ENCODE measurements at regions not wholly inside any gene's neighbourhood (a gene's known extent, or its start where the extent isn't known, plus 50 kb on each side); places are given as distances from the start of the nearest gene placed in this dataset.

DNA sequence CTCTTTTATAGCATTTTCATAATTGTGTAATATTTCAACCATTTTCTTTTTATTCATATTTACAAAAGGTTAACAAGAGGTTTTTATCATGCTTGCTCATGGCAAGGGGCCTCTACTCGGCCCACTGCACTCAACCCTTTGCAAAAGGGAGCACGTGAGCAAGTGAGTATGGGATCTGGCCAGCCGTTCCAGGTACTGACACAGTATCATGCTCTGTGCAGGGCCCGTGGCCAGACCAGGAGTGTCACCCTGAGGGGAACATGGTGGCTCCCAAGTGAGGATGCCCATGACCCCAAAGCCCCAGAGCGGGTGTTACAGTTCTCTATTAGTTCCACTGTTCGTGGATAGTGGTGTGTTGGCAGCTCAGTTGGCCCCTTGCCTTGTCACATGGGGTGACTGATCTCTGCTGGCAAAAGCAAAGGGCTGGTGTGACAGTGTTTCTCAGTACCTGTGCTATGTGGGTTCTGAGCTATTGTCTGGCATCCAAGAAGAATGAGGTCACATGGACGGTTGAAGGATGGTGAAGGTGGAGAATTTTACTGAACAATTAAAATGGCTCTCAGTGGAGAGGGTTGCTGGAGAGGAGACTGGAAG, 777.2 kb upstream of the ADAMTS5 start:
- no peak for DNase-seq

DNA sequence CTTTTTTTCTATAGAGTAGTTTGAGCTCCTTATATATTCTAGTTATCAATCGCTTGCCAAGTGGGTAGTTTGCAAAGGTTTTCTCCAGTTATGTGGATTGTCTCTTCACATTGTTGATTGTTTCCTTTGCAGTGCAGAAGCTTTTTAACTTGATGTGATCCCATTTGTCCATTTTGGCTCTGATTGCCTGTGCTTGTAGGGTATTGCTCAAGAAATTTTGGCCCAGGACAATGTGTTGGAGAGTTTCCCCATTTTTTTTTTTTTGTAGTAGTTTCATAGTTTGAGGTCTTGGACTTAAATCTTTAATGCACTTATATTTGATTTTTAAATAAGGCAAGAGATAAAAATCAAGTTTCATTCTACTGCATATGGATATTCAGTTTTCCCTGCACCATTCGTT, 774.8 kb upstream of the ADAMTS5 start:
- DNase-seq: no peak

DNA sequence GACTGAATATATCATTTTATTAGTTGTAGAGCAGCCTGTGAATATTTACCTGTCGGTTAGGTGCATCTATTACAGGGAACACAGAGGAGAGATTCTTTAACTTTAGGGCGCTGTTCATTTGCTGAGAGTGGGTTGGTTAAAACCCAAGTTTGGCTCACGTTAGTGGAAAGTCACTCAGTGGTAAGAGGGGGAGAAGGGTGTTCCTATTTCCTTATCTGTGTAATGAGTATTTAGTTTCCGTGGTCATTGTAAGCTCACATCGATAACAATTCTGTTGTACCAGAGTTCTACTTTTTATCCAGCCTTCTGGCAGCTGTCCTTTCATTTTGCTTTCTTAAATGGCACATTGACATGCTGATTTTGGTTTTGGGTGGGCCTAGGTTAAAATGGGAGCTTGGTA, 773.2 kb upstream of the ADAMTS5 start:
- no peak for DNase-seq

DNA sequence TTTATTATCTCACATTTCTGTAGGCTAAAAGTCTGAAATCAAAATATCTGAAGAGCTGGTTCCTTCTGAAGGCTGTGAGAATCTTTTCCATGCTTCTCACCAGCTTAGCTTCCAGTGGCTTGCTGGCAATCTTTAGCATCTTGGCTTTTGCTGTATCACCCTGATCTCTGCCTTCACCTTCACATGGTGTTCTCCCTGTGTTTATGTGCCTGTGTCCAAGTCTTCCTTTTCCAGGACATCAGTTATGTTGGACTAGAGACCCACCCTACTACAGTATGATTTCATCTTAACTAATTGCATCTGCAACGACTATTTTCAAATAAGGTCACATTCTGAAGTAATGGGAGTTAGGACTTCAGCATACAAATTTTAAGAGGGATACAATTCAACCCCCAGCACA, 772.3 kb upstream of the ADAMTS5 start:
- no peak for DNase-seq

DNA sequence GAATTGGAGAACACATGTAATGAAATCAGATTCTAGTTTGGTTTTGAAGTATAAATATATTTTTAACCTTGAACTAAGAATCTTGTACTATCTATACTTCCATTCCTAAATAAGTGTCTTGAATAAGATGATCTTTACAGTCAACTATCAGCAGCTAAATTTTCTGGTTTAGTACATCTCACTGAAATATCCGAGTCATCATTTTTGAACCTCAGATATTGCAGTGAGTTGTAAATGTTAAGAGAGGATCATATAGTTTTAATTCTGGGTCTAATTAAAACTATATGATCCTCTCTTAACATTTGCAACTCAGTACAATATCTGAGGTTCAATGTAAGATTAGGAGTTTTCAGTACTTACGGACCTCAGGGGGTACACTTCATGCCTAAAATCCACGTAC, 768.8 kb upstream of the ADAMTS5 start:
- no peak for DNase-seq

DNA sequence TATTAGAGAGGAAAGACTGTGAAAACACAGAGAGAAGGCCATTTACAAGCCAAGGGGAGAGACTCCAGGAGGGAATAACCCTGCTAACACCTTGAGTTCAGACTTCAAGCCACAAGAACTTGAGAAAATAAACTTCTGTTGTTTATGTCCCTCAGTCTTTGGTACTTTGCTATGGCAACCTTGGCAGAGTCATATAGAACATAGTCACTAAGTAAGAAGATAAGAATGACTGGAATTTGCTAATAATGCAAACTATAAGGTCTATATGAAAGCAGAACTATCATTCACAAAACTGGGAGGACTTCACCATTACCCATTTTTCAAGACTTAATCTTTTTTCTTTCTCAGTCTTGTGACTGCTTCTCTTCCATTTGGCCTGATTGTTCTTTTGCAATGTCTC, 767.3 kb upstream of the ADAMTS5 start:
- DNase-seq: no peak

DNA sequence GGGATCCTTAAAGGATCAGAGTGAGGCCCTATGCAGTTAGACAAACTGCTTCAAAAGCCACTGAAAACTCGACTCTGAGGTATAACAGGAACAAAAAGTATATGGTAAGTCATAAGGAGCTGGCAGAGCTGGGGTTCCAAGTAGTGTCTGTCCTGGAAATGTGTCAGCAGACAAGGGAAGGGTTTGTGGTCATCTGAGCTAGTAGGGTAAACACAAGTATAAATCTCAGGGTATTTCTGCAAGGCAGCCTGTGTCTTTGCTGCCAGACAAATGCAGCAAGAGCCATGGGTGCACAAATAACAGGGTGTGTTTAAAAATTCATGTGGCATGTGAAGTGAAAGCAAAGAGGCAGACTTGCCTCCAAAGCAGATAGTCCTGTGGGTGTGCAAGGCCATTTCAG, 759.0 kb upstream of the ADAMTS5 start:
- DNase-seq: no peak

DNA sequence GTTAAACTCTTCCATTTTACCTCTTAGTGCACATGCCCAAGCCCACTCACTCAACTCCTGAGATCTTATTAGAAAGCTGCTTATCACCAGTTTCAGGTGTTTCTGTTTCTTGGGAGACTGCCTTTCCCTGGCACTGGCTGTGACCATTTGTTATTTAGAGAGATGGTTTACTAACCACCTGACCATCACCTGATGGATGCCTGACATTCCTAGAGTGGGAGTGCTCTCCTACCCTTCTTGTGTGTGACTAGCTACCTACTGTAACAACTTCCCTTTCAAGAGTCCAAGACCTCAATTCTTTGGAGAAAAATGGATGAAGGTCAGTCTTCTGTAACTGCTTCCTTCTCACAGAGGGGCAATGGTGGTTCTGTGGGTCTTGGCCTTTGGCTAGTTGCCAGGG, 755.2 kb upstream of the ADAMTS5 start:
- no peak for DNase-seq

DNA sequence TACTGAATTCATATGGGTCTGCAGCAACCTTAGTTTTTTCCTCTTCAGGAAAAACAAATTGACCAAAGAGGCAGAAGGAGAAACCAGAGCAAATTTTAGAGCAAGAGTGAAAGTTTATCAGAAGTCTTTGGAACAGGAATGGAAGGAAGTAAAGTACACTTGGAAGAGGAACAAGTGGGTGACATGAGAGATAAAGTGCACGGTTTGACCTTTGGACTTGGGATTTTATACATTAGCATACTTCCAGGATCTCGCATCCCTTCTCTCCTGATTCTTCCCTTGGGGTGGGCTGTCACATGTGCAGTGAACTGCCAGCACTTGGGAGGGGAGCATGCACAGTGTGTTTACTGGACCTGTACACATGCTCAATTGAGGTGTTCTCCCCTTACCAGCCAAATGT, 754.8 kb upstream of the ADAMTS5 start:
- no peak for DNase-seq

DNA sequence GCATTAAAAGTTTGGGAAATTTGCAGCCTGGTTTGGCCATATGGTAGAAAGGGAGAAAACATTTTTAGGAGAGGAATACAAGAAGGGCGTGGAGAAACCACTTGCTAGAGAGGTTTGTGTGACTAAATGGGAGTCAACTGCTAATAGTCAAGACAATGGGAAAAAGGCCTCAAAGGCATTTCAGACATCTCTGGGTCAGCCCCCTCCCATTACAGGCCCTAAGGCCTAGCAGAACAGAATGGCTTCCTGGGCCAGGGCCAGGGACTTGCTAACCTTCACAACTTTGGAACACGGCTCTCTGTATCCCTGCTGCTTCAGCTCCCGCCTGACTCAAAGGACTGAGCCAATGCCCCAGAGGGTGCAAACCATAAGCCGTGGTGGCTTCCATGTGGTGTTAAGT, 752.3 kb upstream of the ADAMTS5 start:
- DNase-seq: no peak

DNA sequence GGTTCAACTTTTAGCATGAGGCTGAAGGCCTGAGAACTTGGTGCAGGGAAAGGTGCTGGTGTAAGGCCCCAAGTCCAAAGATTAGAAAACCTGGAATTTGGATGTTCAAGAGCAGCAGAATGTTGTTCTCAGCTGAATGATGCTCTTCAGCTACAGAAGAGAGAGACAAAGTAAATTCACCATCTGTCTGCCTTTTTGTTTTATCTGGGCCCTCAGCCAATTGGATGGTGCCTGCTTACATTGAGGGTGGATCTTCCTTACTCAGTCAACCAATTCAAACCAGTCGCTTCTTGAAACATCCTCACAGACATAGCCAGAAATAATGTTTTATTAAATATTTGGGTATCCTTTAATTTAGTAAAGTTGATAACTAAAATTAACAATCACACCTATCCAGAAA, 748.2 kb upstream of the ADAMTS5 start:
- DNase-seq: peak in 1 of 14 donors; percentile 41

DNA sequence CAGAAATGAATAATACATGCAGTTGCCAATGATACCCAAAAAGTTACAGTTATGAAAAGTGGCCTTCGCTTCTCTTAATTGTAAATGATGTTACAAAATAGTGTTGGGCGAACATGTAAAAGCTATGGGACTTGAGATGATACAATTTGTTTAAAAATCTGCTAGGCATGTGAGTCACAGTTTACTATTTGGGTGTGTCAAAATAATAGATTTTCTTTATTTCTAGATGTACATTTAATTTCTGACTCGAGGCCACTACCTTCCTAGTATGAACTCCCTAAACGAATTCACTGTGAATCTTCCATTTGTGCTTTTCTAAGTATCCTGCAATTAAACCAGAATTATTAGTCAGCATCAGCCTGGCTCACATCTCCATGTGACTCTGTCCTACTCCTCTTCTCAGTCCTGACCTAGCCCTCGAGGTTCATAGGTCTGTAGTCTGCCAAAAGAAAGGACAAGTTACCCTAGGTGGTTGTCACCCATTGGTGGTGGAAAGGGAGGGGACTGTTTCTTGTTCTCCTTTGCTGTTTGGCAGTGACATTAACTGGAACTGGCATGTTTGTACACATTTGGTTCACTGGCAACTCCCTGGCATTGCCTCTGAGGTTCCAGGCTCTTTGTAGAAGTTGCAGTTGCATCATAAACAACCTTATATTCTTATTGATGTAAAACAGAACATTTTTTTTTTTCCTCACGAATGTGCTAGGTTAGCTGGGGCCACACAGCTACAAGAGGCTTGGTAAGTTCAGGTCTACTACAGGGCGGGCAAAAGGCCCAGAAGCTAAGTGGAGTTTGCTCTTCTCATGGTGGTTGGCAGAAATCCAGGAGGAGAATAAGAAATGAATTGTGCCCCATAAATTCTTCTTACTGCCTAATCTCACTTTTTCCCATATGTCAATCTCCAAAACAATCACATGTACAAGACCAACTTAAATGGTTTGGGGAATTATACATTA, 746.5 kb upstream of the ADAMTS5 start:
- no peak for DNase-seq

DNA sequence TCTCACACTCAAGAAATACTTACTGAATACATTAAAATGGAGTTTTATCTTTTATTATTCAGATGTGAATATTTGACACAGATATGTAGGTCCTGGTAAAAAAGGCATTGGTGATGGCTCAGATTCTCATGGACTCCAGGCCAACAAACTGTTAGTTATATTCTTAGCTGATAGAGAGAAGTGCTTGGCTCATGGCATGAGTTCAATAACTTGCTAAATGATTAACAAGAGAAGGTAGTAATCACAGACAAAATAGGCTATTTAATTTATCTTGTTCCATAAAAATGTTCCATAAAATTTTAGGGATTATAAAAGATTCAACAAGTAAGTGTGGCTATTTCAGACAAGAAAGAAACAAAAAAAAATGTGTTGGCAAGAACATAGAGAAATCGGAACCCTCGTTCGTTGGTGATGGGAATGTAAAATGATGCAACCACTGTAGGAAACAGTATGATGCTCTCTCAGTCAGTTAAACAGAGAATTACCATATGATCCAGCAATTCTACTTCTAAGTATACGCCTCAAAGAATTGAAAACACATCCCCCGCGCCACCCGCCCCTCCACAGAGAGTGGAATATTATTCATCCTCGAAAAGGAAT, 737.8 kb upstream of the ADAMTS5 start:
- DNase-seq: no peak

DNA sequence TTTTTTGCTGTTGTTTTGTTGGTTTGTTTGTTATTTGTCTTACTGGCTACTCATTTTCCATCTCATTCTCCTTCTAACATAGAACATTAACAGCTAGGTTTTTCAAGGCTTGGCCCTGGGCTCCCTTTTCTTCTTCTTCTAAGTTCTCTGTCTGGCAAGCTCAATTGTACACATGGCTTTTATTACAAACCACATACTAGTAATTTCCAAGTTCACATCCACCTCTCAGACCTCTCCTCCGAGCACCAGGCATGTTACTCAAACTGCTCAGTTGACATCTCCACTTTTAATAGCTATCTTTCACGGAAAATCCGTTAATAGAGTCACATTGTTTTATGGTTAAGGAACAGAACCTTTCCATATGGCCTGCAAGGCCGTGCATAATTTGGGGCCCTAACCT, 736.9 kb upstream of the ADAMTS5 start:
- no peak for DNase-seq

DNA sequence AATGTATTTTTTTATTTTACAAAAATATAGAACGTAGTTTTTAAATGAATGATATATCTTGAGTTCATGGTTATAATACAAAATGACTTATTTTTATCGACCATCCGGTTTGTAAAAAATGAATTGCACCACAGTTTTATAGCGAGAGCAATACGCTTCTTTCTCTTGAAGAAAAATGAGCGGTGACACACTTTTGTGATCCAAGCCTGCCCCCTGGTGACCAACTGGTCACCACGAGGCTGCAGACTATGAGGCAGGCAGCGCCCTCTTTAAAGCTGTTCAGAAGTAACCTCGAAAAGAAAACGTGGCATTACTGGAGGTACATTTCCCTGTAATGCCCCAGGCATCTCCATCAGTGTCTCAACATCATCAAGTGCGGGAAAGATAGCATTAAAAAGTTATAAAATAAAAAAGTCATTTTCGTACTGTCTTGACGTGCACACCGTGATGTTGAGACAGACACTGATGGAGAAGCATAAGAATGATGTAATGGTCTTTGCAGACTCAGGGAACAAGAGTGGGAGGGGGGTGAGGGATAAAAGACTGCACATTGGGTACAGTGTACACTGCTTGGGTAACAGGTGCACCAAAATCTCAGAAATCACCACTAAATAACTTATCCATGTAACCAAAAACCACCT, 734.2 kb upstream of the ADAMTS5 start:
- peak in 13 of 14 donors; percentile 1 to 83 (median 52) for DNase-seq

DNA sequence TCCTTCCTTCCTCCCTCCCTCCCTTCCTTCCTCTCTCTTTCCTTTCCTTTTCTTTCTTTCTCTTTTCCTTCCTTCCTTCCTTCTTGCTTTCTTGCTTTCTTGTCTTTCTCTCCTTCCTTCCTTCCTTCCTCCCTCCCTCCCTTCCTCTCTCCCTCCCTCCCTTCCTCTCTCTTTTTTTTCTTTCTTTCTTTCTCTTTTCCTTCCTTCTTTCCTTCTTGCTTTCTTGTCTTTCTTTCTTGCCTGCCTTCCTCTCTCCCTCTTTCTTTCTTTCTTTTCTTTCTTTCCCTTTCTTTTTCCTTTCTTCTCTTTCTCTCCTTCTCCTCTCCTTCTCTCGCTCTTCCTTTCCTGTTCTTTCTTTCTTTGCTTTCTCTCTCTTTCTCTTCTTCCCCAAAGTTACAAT, 728.4 kb upstream of the ADAMTS5 start:
- no peak for DNase-seq

DNA sequence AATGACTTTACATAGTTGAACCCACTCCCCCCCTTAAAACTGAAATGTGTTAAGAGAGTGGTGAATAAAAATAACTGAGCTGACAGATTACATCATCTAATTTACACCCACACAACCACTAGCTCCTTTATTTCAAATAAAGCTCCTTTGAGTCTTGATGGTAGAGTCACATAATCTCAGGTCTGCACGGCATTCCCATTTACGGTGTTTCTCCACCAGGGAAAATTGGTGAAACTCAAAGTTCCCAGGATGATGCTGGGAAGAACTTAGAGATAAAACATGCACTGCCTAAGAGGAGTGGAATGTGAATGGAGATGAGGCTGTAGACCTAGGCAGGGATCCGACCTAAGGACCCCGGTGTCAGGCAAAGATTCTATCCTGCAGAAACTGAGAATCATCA, 727.8 kb upstream of the ADAMTS5 start:
- no peak for DNase-seq

DNA sequence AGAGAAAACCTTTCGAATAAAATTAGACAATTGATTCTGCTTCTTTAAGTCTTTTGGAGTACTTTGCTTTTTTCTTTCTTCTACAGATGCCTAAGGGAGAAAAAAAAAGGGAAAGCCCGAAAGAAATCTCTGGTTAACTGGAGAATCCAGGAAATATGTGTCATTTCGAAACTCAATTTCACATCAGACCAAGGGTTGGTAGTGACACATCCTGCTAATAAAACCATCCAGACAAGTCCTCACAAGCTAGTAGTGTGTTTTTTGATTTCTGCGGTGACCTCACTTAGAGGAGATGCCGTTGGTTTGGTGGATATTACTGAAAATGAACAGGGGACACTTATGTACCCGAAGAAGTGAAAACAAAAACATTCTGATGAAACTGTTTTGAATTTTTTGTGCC, 726.5 kb upstream of the ADAMTS5 start:
- DNase-seq: no peak

DNA sequence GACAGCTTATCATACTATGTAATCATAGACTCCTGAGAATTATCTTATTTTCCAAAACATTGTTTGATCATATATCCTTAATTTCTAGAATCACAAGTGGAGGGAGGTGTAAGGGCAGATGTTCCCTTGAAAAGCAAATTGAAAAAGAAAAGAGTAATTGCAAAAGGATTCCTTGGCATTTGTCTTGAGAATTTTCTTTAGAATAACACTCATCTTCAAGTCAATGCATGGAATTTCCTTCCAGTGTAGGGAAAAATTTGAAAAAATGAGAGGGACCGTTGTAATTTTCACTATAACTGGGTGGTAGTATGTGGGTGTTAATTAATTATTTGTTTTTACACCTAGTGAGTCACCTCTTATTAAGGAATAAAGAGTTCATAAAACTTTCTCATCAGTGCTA, 724.6 kb upstream of the ADAMTS5 start:
- no peak for DNase-seq

DNA sequence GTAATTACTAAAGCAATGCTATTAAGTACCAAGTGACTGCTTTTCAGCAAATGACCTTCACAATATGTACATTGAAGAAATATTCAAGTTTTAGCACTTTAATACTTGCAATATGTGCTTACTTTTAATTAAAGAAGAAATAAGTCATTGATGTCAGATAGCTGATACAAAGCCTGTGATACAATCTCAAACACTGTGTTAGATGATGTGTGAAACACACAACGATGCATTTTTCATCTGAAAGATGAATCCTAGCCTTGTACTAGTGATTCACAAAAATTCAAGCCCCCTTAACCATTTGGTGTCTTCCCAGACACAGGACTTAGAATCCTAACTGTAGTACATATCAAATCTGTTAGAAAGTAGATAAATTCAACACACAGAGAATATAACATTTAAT, 724.1 kb upstream of the ADAMTS5 start:
- DNase-seq: no peak

DNA sequence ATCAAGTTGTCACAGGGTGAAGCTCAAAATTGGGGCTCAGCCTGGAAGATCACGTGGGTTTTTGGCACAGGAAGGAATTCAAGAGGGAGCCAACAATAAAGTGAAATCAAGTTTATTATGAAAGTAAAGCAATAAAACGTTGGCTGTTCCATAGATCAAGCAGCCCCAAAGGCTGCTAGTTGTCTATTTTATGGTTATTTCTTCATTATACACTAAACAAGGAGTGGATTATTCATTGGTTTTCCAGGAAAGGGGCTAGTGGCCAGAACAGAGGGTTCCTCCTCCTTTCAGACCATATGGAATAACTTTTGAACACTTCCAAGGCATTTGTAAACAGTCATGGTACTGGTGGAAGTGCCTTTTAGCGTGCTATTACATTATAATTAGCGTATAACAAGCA, 723.5 kb upstream of the ADAMTS5 start:
- DNase-seq: no peak

DNA sequence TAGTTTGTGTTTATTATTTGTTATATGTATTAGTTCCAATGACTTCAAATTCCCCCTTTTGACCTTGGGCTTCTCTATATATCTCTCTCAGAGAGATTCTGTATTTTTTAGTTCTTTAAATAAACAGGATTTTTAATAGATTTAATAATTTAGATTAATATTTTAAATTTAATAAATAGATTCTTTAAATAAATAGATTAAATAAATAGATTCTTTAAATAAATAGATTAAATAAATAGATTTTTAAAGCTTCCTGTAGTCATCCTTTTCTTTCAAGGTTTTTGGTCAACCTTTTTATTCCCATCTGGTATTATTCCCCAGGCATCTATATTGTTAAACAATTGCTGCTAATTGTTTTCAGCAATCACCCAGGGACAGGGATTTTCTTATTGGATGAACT, 721.9 kb upstream of the ADAMTS5 start:
- no peak for DNase-seq

DNA sequence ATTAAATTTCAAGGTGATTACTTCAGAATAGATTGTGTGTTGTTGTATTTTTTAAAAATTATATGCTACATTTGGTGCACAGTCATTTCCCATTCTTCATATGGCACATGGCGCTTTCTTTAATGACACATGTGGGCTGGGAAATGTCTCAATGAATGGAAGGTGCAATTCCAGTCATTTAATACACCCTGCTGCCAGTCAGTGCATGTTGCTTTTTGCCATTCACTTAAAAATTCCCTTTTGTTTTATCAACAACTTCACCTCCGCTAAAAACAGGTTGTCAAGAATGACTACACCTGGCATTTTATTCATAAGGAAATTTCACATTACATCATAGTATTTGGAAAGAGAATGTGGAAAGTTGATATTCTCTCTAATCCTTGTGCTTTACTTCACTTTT, 716.4 kb upstream of the ADAMTS5 start:
- no peak for DNase-seq

All from C1 segment of cervical spinal cord (tissue), 14 donors.